ENCODE measurements at regions not wholly inside any gene's neighbourhood (a gene's known extent, or its start where the extent isn't known, plus 50 kb on each side); places are given as distances from the start of the nearest gene placed in this dataset.

DNA sequence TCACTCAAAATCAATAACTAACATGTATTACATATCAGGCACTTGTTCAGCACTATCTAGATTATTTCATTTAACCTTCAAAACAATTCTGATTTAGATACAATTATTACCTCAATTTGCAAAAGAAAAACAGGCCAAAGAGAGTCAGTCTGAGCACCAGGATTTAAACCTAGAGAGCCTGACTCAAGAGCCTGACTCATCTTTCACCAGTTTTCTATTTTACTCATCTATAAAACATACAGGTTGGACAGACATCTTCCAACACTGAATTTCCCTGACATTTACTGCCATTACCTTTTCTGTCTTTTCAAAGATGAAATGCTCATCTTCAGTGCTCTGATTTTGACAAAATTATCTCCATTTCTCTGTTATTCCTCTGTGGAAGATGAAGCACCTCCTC lies 116.5 kb downstream of the MRPL39 start:
- Histone ChIP-seq H3K18ac (ENCODE audit: extremely low read depth, low read length) (no peak overlapping the region), H3K4me1 (replicated peaks in 1 of 4; ENCODE audit: control insufficient read depth in 3 of 4, insufficient read depth in 4 of 4, low read length in 3 of 4) (no peaks in the 10 kb centered on the region), H3K4ac (replicated peaks; ENCODE audit: insufficient read length, low read depth, low read length) (no peak overlapping the region), H3K23me2 (ENCODE audit: low read depth, low read length) (no peaks in the 10 kb centered on the region), H3K14ac (ENCODE audit: insufficient read length) (no peak overlapping the region), H3K27ac (ENCODE audit: low read depth, low read length) (no peak overlapping the region), H2BK12ac (ENCODE audit: low read depth, low read length) (no peak overlapping the region), H2AK5ac (ENCODE audit: low read depth, low read length) (no peak overlapping the region), H3K79me2 (ENCODE audit: control insufficient read depth in 1 of 2, insufficient read depth in 2 of 2, low read length in 2 of 2) (no peaks in the 10 kb centered on the region), H2BK15ac (ENCODE audit: low read length) (no peak overlapping the region), H2BK5ac (ENCODE audit: low read depth, low read length) (no peak overlapping the region), H3K9ac (replicated peaks in 1 of 4; ENCODE audit: extremely low read depth in 1 of 4, low read depth in 3 of 4, low read length in 3 of 4) (no peak overlapping the region), H2BK20ac (ENCODE audit: low read length) (no peak overlapping the region), H3K79me1 (ENCODE audit: low read depth, low read length) (no peaks in the 10 kb centered on the region), H2BK120ac (replicated peaks; ENCODE audit: low read depth, low read length) (no peak overlapping the region), H4K91ac (replicated peaks; ENCODE audit: insufficient read length, low read length) (no peak overlapping the region), H4K8ac (ENCODE audit: extremely low read depth, insufficient read depth, low read length) (no peak overlapping the region), H3K4me3 (ENCODE audit: extremely low read depth in 1 of 4, insufficient read depth in 2 of 4, low read depth in 3 of 4, low read length in 4 of 4) (no peak overlapping the region), H3K56ac (replicated peaks; ENCODE audit: insufficient read length, low read depth, low read length) (no peak overlapping the region), H3K4me2 (ENCODE audit: insufficient read depth in 1 of 2, low read depth in 2 of 2, low read length in 2 of 2) (no peak overlapping the region), H3K9me3 (ENCODE audit: insufficient read depth in 2 of 2, low read depth in 1 of 2, low read length in 1 of 2) (no peaks in the 10 kb centered on the region), H4K5ac (ENCODE audit: insufficient read length, low read depth, low read length) (no peak overlapping the region), H3K23ac (ENCODE audit: insufficient read length) (no peak overlapping the region), H3K36me3 (ENCODE audit: control insufficient read depth in 2 of 4, insufficient read depth in 4 of 4, low read length in 3 of 4) (no peaks in the 10 kb centered on the region), H2AFZ (ENCODE audit: low read length) (no peak overlapping the region), H4K20me1 (replicated peaks in 1 of 2; ENCODE audit: control insufficient read depth in 1 of 2, insufficient read depth in 2 of 2, low read length in 2 of 2) (no peaks in the 10 kb centered on the region), H3K27me3 (replicated peaks in 1 of 4; ENCODE audit: control insufficient read depth in 3 of 4, extremely low read depth in 1 of 4, insufficient read depth in 3 of 4, low read length in 3 of 4) (no peaks in the 10 kb centered on the region)
- FAIRE-seq (no peak), DNase-seq (ENCODE audit: low read depth in 1 of 2, low spot score in 2 of 2) (no peak)
- POLR2A ChIA-PET (ENCODE audit: partially characterized antibody): no interaction called here
- CTCF ChIA-PET (ENCODE audit: partially characterized antibody): interaction anchor here (1.3 to 3.3 kb wide), 2 partner anchors 17 to 118 kb away, joined by 3 to 10 read pairs; no protein-coding TSS in a partner anchor
- TF ChIP-seq GTF2F1 (IDR thresholded peaks at IDR 0.05; ENCODE audit: borderline replicate concordance, low read depth, low read length) (no peak), JUN (IDR thresholded peaks at IDR 0.05; ENCODE audit: low read depth, low read length) (no peak)
